ENCODE measurements at regions not wholly inside any gene's neighbourhood (a gene's known extent, or its start where the extent isn't known, plus 50 kb on each side); places are given as distances from the start of the nearest gene placed in this dataset.

DNA sequence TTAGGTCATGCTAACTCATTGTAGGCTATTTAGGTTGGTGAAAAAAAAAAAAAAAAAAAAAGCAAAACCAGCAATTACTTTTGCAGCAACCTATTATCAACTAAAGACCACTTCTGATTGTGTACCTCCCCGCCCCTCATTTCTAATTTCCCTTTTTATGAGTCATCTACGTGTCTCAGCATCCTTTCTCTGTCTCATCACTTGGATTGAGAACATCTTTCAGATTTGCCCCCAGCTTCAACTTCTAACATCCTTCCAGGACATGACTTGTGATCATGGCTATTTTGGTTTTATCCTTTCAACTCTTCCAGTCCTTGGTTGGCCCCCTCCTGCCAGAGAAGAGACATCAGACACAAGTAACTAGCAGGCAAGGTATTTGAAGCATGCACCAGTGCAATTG is 156.7 kb upstream of the CCN2 start:
- TF ChIP-seq, protein P1, sequence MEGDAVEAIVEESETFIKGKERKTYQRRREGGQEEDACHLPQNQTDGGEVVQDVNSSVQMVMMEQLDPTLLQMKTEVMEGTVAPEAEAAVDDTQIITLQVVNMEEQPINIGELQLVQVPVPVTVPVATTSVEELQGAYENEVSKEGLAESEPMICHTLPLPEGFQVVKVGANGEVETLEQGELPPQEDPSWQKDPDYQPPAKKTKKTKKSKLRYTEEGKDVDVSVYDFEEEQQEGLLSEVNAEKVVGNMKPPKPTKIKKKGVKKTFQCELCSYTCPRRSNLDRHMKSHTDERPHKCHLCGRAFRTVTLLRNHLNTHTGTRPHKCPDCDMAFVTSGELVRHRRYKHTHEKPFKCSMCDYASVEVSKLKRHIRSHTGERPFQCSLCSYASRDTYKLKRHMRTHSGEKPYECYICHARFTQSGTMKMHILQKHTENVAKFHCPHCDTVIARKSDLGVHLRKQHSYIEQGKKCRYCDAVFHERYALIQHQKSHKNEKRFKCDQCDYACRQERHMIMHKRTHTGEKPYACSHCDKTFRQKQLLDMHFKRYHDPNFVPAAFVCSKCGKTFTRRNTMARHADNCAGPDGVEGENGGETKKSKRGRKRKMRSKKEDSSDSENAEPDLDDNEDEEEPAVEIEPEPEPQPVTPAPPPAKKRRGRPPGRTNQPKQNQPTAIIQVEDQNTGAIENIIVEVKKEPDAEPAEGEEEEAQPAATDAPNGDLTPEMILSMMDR (IDR thresholded peaks at IDR 0.05; ENCODE audit: control insufficient read depth, insufficient read depth, low read depth, low read length, missing control alignments): no peak
- DNase-seq (ENCODE audit: low read depth): no peak
- no peak overlapping the region for H3K4me3 ChIP-seq (ENCODE audit: control insufficient read depth, low read depth, low read length)

DNA sequence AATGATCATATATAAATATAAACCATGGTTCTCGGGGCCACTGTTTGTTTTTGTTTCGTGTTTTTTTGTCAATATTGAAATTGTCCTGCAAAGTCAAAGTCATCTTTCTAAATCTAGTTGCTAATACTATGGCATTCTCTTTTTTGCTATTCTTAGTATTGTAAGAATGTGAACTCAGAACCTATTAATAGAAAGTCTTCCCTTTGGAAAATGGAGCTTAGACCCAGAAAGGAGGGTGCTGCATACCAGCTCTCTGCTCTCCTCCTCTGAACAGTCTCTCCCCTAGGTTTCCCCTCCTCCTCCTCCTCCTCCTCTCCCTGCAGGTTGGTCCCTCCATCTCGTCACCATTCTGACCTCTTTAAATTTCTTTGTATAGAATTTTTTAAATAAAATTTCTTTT is 150.4 kb upstream of the CCN2 start:
- no peak overlapping the region for H3K4me3 ChIP-seq (ENCODE audit: control insufficient read depth, low read depth, low read length)
- no peak for DNase-seq (ENCODE audit: low read depth)
- TF ChIP-seq, protein P1 (IDR thresholded peaks at IDR 0.05; ENCODE audit: control insufficient read depth, insufficient read depth, low read depth, low read length, missing control alignments): no peak

DNA sequence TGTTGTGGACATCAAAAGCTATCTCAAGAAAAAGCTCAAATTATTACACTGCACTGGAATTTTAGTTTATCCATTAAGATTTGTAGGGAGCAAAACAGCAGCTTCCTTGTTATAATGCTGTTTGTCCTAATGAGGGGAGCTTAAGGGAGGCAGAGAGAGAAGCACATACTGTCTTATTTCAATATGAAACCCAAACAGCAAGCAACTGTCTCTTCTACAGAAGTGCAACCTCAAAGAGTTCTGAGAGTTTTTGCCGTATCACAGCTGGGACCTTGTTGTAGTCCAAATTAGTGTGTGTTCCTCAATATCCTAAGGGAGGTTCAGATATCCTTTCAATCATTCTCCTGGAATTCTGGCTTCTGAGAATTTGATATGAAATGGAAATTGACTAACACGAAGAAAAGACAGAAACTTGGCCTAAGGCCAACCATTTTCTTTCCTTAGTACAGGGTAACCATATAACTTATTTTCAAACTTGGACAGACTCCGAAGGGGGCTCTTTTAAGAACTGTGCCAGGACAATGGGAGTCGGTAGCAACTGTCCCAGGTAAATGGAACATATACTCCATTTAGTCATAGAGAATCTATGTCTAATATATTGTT is 149.3 kb upstream of the CCN2 start:
- TF ChIP-seq, protein P1 (IDR thresholded peaks at IDR 0.05; ENCODE audit: control insufficient read depth, insufficient read depth, low read depth, low read length, missing control alignments): no peak
- no peak for DNase-seq (ENCODE audit: low read depth)
- H3K4me3 ChIP-seq (ENCODE audit: control insufficient read depth, low read depth, low read length): no peak overlapping the region

DNA sequence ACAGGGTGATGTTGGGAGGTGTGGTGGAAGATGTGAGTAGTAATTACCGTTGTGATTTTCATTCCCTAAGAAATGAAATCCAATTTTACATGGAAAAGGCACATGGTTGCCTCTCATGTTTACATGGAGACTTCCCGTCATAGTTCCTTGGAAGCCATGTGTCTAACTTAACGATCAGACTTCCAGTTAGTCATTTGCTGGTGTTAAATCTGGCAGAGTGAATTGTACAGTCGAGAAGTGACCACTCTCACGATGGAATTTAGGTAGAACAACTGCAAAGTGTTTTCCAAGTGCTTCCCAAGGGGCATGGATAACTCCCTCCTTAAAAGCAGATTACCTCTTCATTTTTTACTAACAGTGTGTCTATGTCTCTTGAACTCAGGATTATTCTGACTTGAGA is 145.8 kb upstream of the CCN2 start:
- no peak for DNase-seq (ENCODE audit: low read depth)
- no peak overlapping the region for H3K4me3 ChIP-seq (ENCODE audit: control insufficient read depth, low read depth, low read length)
- TF ChIP-seq, protein P1 (IDR thresholded peaks at IDR 0.05; ENCODE audit: control insufficient read depth, insufficient read depth, low read depth, low read length, missing control alignments): no peak

DNA sequence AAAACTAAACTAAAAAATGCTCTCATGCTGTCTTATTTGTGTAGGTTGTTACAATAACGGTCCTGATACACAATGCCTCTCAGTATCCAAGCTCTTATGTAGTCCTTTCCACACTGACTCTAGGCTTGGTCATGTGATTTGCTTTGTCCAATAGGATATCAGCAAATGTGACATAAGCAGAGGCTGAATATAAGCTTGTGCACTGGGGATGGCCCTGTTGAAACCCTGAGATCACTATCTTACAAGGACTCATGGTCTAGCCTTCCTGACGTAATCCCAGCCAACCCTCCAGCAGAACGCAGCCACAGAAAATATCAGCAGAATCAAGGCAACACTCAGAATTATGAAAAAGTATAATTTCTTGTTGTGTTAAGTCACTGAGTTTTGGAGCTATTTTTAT is 145.1 kb upstream of the CCN2 start:
- TF ChIP-seq, protein P1 (IDR thresholded peaks at IDR 0.05; ENCODE audit: control insufficient read depth, insufficient read depth, low read depth, low read length, missing control alignments): no peak
- no peak for DNase-seq (ENCODE audit: low read depth)
- H3K4me3 ChIP-seq (ENCODE audit: control insufficient read depth, low read depth, low read length): no peak overlapping the region

DNA sequence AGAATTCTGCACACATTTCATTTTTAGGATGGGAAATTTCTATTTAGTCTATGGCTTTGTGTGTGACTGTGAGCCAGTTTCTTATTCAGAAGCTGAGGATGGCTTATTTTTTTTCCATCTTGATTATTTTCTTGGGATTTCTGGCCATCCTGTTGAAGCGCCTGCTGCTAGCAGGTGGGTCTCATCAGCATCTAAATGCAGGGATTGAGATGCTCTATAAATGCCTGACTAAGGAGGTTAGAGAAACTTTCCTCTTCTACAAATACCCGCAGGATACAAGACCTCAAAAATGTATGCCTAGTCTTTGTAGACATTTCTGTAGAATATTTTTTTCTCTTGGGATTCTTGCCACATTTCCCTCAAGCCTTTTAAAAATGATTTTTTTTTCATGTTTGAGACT is 138.0 kb upstream of the CCN2 start:
- TF ChIP-seq, protein P1 (IDR thresholded peaks at IDR 0.05; ENCODE audit: control insufficient read depth, insufficient read depth, low read depth, low read length, missing control alignments): no peak
- no peak overlapping the region for H3K4me3 ChIP-seq (ENCODE audit: control insufficient read depth, low read depth, low read length)
- DNase-seq (ENCODE audit: low read depth): no peak

DNA sequence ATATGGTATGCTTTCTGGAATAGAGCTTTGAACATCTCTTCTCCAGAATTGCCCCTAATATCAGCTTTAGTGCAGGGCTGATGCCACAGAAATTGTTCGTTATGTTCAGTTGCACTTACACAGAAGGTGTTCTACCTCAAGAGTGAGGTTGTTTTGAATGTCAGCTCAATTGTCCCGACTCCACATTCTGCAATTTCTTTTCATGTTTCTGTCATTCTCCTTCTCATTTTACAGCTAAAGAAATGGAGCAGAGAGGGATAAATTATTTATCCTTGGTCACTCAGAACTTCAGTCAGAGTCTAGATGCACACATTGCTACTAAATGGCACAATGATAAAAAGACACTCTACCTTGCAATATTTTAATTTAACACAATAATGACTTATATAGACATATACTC is 137.0 kb upstream of the CCN2 start:
- no peak overlapping the region for H3K4me3 ChIP-seq (ENCODE audit: control insufficient read depth, low read depth, low read length)
- DNase-seq (ENCODE audit: low read depth): no peak
- TF ChIP-seq, protein P1 (IDR thresholded peaks at IDR 0.05; ENCODE audit: control insufficient read depth, insufficient read depth, low read depth, low read length, missing control alignments): no peak

All from AG09309 (cell line).